ENCODE measurements at regions not wholly inside any gene's neighbourhood (a gene's known extent, or its start where the extent isn't known, plus 50 kb on each side); places are given as distances from the start of the nearest gene placed in this dataset.

DNA sequence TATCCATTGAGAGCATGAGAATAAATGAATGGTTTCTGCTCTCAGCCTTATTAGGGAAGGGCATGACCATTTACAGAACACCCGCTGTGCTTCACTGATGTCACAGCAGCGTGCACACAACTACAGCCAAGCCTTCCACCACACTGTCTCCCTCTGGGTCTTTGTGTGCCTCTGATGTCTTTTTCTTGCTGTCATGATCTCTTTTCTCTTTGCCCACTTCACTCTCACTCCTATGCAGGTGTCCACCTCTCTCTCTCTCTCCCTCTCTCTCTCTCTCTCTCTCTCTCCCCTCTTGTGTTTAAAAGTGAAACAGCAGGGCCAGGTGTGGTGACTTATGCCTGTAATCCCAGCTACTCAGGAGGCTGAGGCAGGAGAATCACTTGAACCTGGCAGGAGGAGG is 232.5 kb upstream of the JUN start:
- Histone ChIP-seq H3K9ac (replicated peaks in 1 of 4; ENCODE audit: extremely low read depth in 1 of 4, low read depth in 3 of 4, low read length in 3 of 4) (no peak overlapping the region), H3K56ac (replicated peaks; ENCODE audit: insufficient read length, low read depth, low read length) (no peak overlapping the region), H4K8ac (ENCODE audit: extremely low read depth, insufficient read depth, low read length) (no peak overlapping the region), H3K23ac (ENCODE audit: insufficient read length) (no peak overlapping the region), H3K4ac (replicated peaks; ENCODE audit: insufficient read length, low read depth, low read length) (no peak overlapping the region), H3K23me2 (ENCODE audit: low read depth, low read length) (no peaks in the 10 kb centered on the region), H2AK5ac (ENCODE audit: low read depth, low read length) (peak overlapping the region; percentile 16; the same call in 1 of the 2 replicates), H3K79me1 (ENCODE audit: low read depth, low read length) (no peaks in the 10 kb centered on the region), H2BK5ac (ENCODE audit: low read depth, low read length) (no peak overlapping the region; the same call in 1 of the 2 replicates), H2BK120ac (replicated peaks; ENCODE audit: low read depth, low read length) (no peak overlapping the region), H3K9me3 (ENCODE audit: insufficient read depth in 2 of 2, low read depth in 1 of 2, low read length in 1 of 2) (peaks cover 0 to 5% of the 10 kb centered on the region in 2 experiments; a peak in 1 of 4 replicates), H3K4me2 (ENCODE audit: insufficient read depth in 1 of 2, low read depth in 2 of 2, low read length in 2 of 2) (no peak overlapping the region), H4K5ac (ENCODE audit: insufficient read length, low read depth, low read length) (no peak overlapping the region), H3K27ac (ENCODE audit: low read depth, low read length) (no peak overlapping the region), H3K27me3 (replicated peaks in 1 of 4; ENCODE audit: control insufficient read depth in 3 of 4, extremely low read depth in 1 of 4, insufficient read depth in 3 of 4, low read length in 3 of 4) (no peaks in the 10 kb centered on the region; a peak in 1 of 7 replicates), H2AFZ (ENCODE audit: low read length) (no peak overlapping the region), H2BK15ac (ENCODE audit: low read length) (0 out of 2 replicates have a peak overlapping the region, but pooled peaks have one; percentile 9), H3K36me3 (ENCODE audit: control insufficient read depth in 2 of 4, insufficient read depth in 4 of 4, low read length in 3 of 4) (no peaks in the 10 kb centered on the region), H3K4me3 (ENCODE audit: extremely low read depth in 1 of 4, insufficient read depth in 2 of 4, low read depth in 3 of 4, low read length in 4 of 4) (no peak overlapping the region), H3K4me1 (replicated peaks in 1 of 4; ENCODE audit: control insufficient read depth in 3 of 4, insufficient read depth in 4 of 4, low read length in 3 of 4) (peaks cover 4 to 11% (median 9%) of the 10 kb centered on the region in 4 experiments), H4K20me1 (replicated peaks in 1 of 2; ENCODE audit: control insufficient read depth in 1 of 2, insufficient read depth in 2 of 2, low read length in 2 of 2) (no peaks in the 10 kb centered on the region), H3K79me2 (ENCODE audit: control insufficient read depth in 1 of 2, insufficient read depth in 2 of 2, low read length in 2 of 2) (no peaks in the 10 kb centered on the region), H3K18ac (ENCODE audit: extremely low read depth, low read length) (no peak overlapping the region), H2BK12ac (ENCODE audit: low read depth, low read length) (peak overlapping the region; percentile 94), H4K91ac (replicated peaks; ENCODE audit: insufficient read length, low read length) (no peak overlapping the region), H2BK20ac (ENCODE audit: low read length) (peak overlapping the region; percentile 2; the same call in 1 of the 2 replicates), H3K14ac (ENCODE audit: insufficient read length) (no peak overlapping the region)
- CTCF ChIA-PET (ENCODE audit: partially characterized antibody), result interaction anchor here (0.8 to 2.3 kb wide), 4 partner anchors 10 to 743 kb away, joined by 3 to 9 read pairs (median 4); no protein-coding TSS in a partner anchor
- no peak for FAIRE-seq
- POLR2A ChIA-PET (ENCODE audit: partially characterized antibody), result no interaction called here
- 92% methylated on average over 2 of the region's 2 CpGs; no CpG with 5 or more reads in 1 of the 2 experiments for WGBS, 2 experiments (ENCODE audit: extremely low coverage in 1 of 2, insufficient coverage in 1 of 2, insufficient read length in 1 of 2, insufficient replicate concordance in 2 of 2, low coverage in 1 of 2, low lambda C conversion rate in 2 of 2, missing lambda C conversion rate in 1 of 2)
- no peak for DNase-seq (ENCODE audit: low read depth in 1 of 2, low spot score in 2 of 2)
- TF ChIP-seq GTF2F1 (IDR thresholded peaks at IDR 0.05; ENCODE audit: borderline replicate concordance, low read depth, low read length), result no peak
- no peak for TF ChIP-seq ASH2L (IDR thresholded peaks at IDR 0.05; ENCODE audit: low read length)
- TF ChIP-seq CHD1 (IDR thresholded peaks at IDR 0.05; ENCODE audit: low read depth, low read length), result no peak
- no peak for TF ChIP-seq GABPA (IDR thresholded peaks at IDR 0.05; ENCODE audit: borderline replicate concordance, insufficient read depth, low read length)
- no peak for TF ChIP-seq PHF8 (conservative IDR thresholded peaks at IDR 0.05; ENCODE audit: low read depth, low read length)
- TF ChIP-seq SIX5 (IDR thresholded peaks at IDR 0.05; ENCODE audit: low read depth, low read length), result no peak
- TF ChIP-seq SP4 (IDR thresholded peaks at IDR 0.05; ENCODE audit: low read length), result no peak
- TF ChIP-seq KDM4A (IDR thresholded peaks at IDR 0.05; ENCODE audit: low read depth, low read length, severe bottlenecking), result no peak
- TF ChIP-seq SP1 (IDR thresholded peaks at IDR 0.05; ENCODE audit: low read depth, low read length), result no peak
- TF ChIP-seq RXRA (IDR thresholded peaks at IDR 0.05; ENCODE audit: insufficient read depth, low read depth, low read length), result no peak
- TF ChIP-seq BCL11A (IDR thresholded peaks at IDR 0.05; ENCODE audit: low read depth in 2 of 2, low read length in 2 of 2), result no peak
- TF ChIP-seq, protein P1, sequence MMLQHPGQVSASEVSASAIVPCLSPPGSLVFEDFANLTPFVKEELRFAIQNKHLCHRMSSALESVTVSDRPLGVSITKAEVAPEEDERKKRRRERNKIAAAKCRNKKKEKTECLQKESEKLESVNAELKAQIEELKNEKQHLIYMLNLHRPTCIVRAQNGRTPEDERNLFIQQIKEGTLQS (IDR thresholded peaks at IDR 0.05; ENCODE audit: insufficient read depth, low read depth, low read length), result no peak
- TF ChIP-seq NANOG (IDR thresholded peaks at IDR 0.05; ENCODE audit: insufficient read depth, low read depth, low read length, poor library complexity, severe bottlenecking), result no peak
- no peak for TF ChIP-seq SIRT6 (IDR thresholded peaks at IDR 0.05; ENCODE audit: low read length)
- no peak for TF ChIP-seq RFX5 (IDR thresholded peaks at IDR 0.05; ENCODE audit: borderline replicate concordance, low read depth, low read length)

All from H1 (cell line).